Activated B cell treated with CpG ODN at 0.5 μM for 24 hours (primary cell): ENCODE measurements at regions not wholly inside any gene's neighbourhood (a gene's known extent, or its start where the extent isn't known, plus 50 kb on each side); places are given as distances from the start of the nearest gene placed in this dataset.

ENCODE experiments used
- ATAC-seq: fragments of 200-7000 bp; cut with Tn5 transposase; one replicate; pipeline ENCODE4 v1.10.0; 2021; ENCODE audit warnings: low read depth, mild to moderate bottlenecking, moderate library complexity
- CTCF ChIA-PET: fragments of 350-600 bp; sonication (Branson Sonifier 250); formaldehyde crosslinking; loops from one replicate; lab custom pipeline; 2021; ENCODE audit warnings: antibody characterized with exemption; lab: Charles Lee
- POLR2A ChIA-PET: fragments of 350-600 bp; sonication (Branson Sonifier 250); formaldehyde crosslinking; loops from one replicate; lab custom pipeline; 2021; ENCODE audit warnings: antibody characterized with exemption; lab: Charles Lee
- DNase-seq: peaks from one replicate; pipeline ENCODE4 v3.0.0; 2022
- H3K27ac Mint-ChIP-seq: one replicate; pipeline ENCODE4 v1.8.0; 2020; ENCODE audit warnings: mixed read lengths
- H3K27me3 Mint-ChIP-seq: one replicate; pipeline ENCODE4 v1.8.0; 2021; ENCODE audit warnings: mixed read lengths
- H3K36me3 Mint-ChIP-seq: one replicate; pipeline ENCODE4 v1.8.0; 2021; ENCODE audit warnings: low read depth, mixed read lengths
- H3K4me1 Mint-ChIP-seq: one replicate; pipeline ENCODE4 v1.8.0; 2021; ENCODE audit warnings: mixed read lengths
- H3K4me3 Mint-ChIP-seq: one replicate; pipeline ENCODE4 v1.8.0; 2020; ENCODE audit warnings: mild to moderate bottlenecking, mixed read lengths
- H3K9me3 Mint-ChIP-seq: one replicate; pipeline ENCODE4 v1.8.0; 2020; ENCODE audit warnings: mixed read lengths
- CTCF ChIP-seq: fragments of 200-600 bp; IDR thresholded peaks from one replicate; pipeline ENCODE4 v1.8.0; 2022; ENCODE audit warnings: antibody characterized with exemption, mild to moderate bottlenecking
- intact Hi-C: fragments of 100-400 bp; cut with micrococcal nuclease; formaldehyde crosslinking; loops from one replicate; pipeline ENCODE4 v1.15.1; 2024

GRCh38 chr3:69499899-69500421 lies 114.1 kb upstream of the FRMD4B start:
- H3K27ac Mint-ChIP-seq = no peak overlapping the region
- no peaks in the 10 kb centered on the region for H3K9me3 Mint-ChIP-seq
- DNase-seq (no peak), ATAC-seq (no peak)
- no peak overlapping the region for H3K4me3 Mint-ChIP-seq
- TF ChIP-seq CTCF = no peak
- no peaks in the 10 kb centered on the region for H3K4me1 Mint-ChIP-seq
- intact Hi-C loops = no loop called here
- CTCF ChIA-PET = no interaction called here
- no peaks in the 10 kb centered on the region for H3K36me3 Mint-ChIP-seq
- H3K27me3 Mint-ChIP-seq = peaks cover 2% of the 10 kb centered on the region
- POLR2A ChIA-PET = no interaction called here

- Mint-ChIP-seq H3K27me3 (peaks cover 2% of the 10 kb centered on the region), H3K4me3 (no peak overlapping the region), H3K9me3 (no peaks in the 10 kb centered on the region), H3K4me1 (no peaks in the 10 kb centered on the region), H3K36me3 (no peaks in the 10 kb centered on the region), H3K27ac (no peak overlapping the region)
- intact Hi-C loops = no loop called here
- POLR2A ChIA-PET = no interaction called here
- DNase-seq = no peak
- CTCF ChIA-PET = no interaction called here
- TF ChIP-seq CTCF = no peak
- no peak for ATAC-seq
Measured at GRCh38 chr3:69499422-69499821, 113.5 kb upstream of the FRMD4B start.

GRCh38 chr3:69496856-69497255 lies 111.0 kb upstream of the FRMD4B start:
- ChIA-PET POLR2A (no interaction called here), CTCF (no interaction called here)

DNA sequence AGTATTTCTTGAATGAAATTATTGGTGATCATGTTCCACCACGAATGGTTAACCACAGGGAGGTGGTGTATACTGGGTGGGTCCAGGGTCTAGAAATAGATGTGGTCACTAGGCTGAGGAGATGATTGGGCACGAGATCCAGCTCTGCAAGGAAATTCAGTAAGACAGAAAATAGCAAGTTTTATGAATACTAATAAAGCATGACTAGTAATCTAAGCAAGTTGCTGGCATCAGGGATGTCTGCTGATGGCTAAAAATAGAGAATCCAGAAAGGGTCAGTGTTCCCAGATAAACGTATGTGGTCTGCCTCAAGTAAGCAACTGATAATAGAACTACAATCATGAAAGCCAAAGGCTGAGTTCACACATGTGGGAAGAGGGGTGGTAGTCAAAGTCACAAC lies 108.3 kb upstream of the FRMD4B start:
- intact Hi-C loops = no loop called here
- Mint-ChIP-seq H3K4me1 (no peaks in the 10 kb centered on the region), H3K27me3 (no peaks in the 10 kb centered on the region), H3K4me3 (no peak overlapping the region), H3K27ac (no peak overlapping the region), H3K36me3 (no peaks in the 10 kb centered on the region), H3K9me3 (no peaks in the 10 kb centered on the region)
- POLR2A ChIA-PET = no interaction called here
- ATAC-seq (no peak), DNase-seq (no peak)
- TF ChIP-seq CTCF = no peak
- CTCF ChIA-PET = no interaction called here

More at GRCh38 chr3:69496856-69497255, 111.0 kb upstream of the FRMD4B start:
- Mint-ChIP-seq H3K9me3 (no peaks in the 10 kb centered on the region), H3K27ac (no peak overlapping the region), H3K4me3 (no peak overlapping the region), H3K36me3 (no peaks in the 10 kb centered on the region), H3K27me3 (no peaks in the 10 kb centered on the region), H3K4me1 (no peaks in the 10 kb centered on the region)
- no peak for DNase-seq
- TF ChIP-seq CTCF = no peak
- ATAC-seq = no peak
- intact Hi-C loops = no loop called here

GRCh38 chr3:69493157-69493556 lies 107.3 kb upstream of the FRMD4B start:
- ATAC-seq (no peak), DNase-seq (no peak)
- Mint-ChIP-seq H3K27ac (no peak overlapping the region), H3K4me1 (no peaks in the 10 kb centered on the region), H3K9me3 (no peaks in the 10 kb centered on the region), H3K4me3 (no peak overlapping the region), H3K27me3 (no peaks in the 10 kb centered on the region), H3K36me3 (no peaks in the 10 kb centered on the region)
- TF ChIP-seq CTCF = no peak
- POLR2A ChIA-PET = no interaction called here
- CTCF ChIA-PET = no interaction called here
- intact Hi-C loops = no loop called here
